Ovary (tissue), 3 donors: ENCODE measurements at regions not wholly inside any gene's neighbourhood (a gene's known extent, or its start where the extent isn't known, plus 50 kb on each side); places are given as distances from the start of the nearest gene placed in this dataset.

Experiments
- CTCF ChIP-seq, 3 donors: fragments of 450-650 bp in 2 of 3; fragments of 200-600 bp in 1 of 3; IDR thresholded peaks; one replicate each; pipeline versions ENCODE4 v1.5.1 to v1.8.0; 2016 to 2022; ENCODE audit warnings: antibody characterized with exemption in 3 of 3, mild to moderate bottlenecking in 1 of 3
- EP300 ChIP-seq: sonication (generic); formaldehyde crosslinking; IDR thresholded peaks from one replicate; pipeline ENCODE4 v1.6.1; 2017; ENCODE audit warnings: antibody characterized with exemption
- POLR2A ChIP-seq: fragments of 450-650 bp; IDR thresholded peaks from one replicate; pipeline ENCODE4 v1.6.1; 2017; ENCODE audit warnings: antibody characterized with exemption, mild to moderate bottlenecking, moderate library complexity
- donor health status: DM: no; HTN: no; CAD: no.

GRCh38 chr7:11239316-11239715, 265.6 kb downstream of the PHF14 start:
- TF ChIP-seq POLR2A = no peak
- no peak for TF ChIP-seq CTCF (IDR thresholded peaks at IDR 0.05)
- TF ChIP-seq EP300 = no peak
